ENCODE measurements at regions not wholly inside any gene's neighbourhood (a gene's known extent, or its start where the extent isn't known, plus 50 kb on each side); places are given as distances from the start of the nearest gene placed in this dataset.

DNA sequence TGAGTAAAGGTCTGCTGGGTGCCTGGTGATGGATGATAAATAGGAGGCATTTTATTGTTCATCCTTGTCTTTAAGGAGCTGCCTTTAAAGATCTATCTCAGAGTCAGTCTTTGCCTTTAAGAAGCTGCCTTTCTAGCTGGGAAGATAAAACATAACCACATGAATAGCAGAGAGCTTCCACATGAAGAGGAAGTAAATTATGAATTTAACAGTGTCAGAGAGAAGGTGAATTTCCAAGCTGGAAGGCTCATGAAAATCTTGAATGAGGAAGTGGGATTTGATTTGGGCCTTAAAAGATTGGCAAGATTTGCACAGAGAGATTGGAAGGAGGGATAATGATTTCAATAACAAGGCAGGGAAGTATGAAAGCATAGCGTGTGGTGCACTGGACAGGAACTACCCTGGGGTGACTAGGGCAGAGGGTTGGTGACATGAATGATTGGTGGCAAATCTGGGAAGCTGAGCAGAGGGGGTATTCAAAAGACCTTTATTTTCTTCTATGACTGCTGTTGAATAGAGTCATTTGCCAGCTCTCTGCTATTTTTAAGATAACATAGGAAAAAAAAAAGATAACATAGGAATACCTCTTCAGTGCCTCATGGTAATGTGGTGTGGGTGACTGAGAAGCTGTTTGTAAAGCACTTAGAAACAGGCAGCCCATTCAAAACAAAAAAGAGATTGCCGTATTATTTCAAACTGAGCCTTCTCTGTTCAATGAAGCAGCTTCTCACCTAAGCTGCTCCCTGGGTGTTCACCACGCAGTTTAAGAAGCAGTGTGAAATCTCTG, 591.6 kb downstream of the PKHD1 start:
- TF ChIP-seq POLR2A (IDR thresholded peaks at IDR 0.05; ENCODE audit: low read length) (no peak), GATA1 (IDR thresholded peaks at IDR 0.05; ENCODE audit: low read depth, low read length) (no peak)

Measured in erythroblast (primary cell).